ENCODE measurements at regions not wholly inside any gene's neighbourhood (a gene's known extent, or its start where the extent isn't known, plus 50 kb on each side); places are given as distances from the start of the nearest gene placed in this dataset.

- FAIRE-seq, result no peak
Observed at GRCh38 chr2:158905784-158906183, 62.7 kb upstream of the TANC1 start.

GRCh38 chr2:158907926-158908456, 60.4 kb upstream of the TANC1 start:
- Histone ChIP-seq H3K4me3 (no peak overlapping the region), H3K4me1 (no peaks in the 10 kb centered on the region), H3K27ac (no peak overlapping the region), H3K9me3 (no peaks in the 10 kb centered on the region), H3K4me2 (no peak overlapping the region)
- DNase-seq (ENCODE audit: low read depth in 1 of 2, low spot score in 1 of 2) (no peak), FAIRE-seq (no peak), ATAC-seq (no peak)
- ChIA-PET CTCF (interaction anchor here (2.2 kb wide), 1 partner anchor 211 kb away, joined by 11 read pairs; no protein-coding TSS in a partner anchor), POLR2A (interaction anchor here (0.7 kb wide), 1 partner anchor 707 kb away, joined by 7 read pairs; no protein-coding TSS in a partner anchor)
- 85% methylated on average over 2 of the region's 2 CpGs for WGBS (ENCODE audit: missing lambda C conversion rate)
- no peak for TF ChIP-seq NR3C1 (IDR thresholded peaks at IDR 0.05)

More at GRCh38 chr2:158905784-158906183, 62.7 kb upstream of the TANC1 start:
- Histone ChIP-seq H3K4me2 (no peak overlapping the region), H3K4me1 (no peaks in the 10 kb centered on the region), H3K27ac (no peak overlapping the region), H3K9me3 (no peaks in the 10 kb centered on the region), H3K4me3 (no peak overlapping the region)
- ATAC-seq, result no peak
- TF ChIP-seq EP300 (IDR thresholded peaks at IDR 0.05), result no peak
- DNase-seq (ENCODE audit: low read depth in 1 of 2, low spot score in 1 of 2), result no peak
- POLR2A ChIA-PET, result no interaction called here
- 45% methylated on average over 4 of the region's 4 CpGs for WGBS (ENCODE audit: missing lambda C conversion rate)
- CTCF ChIA-PET, result no interaction called here

GRCh38 chr2:158912112-158912511, 56.3 kb upstream of the TANC1 start:
- FAIRE-seq, result no peak
- DNase-seq (ENCODE audit: low read depth in 1 of 2, low spot score in 1 of 2), result no peak
- TF ChIP-seq HDAC2 (IDR thresholded peaks at IDR 0.05) (no peak), BCL3 (IDR thresholded peaks at IDR 0.05) (no peak), FOXS1 (CRISPR knock-in tag; IDR thresholded peaks at IDR 0.05) (no peak), ZSCAN20 (CRISPR knock-in tag; IDR thresholded peaks at IDR 0.05) (no peak), MAX (IDR thresholded peaks at IDR 0.05) (no peak), RAD21 (conservative IDR thresholded peaks at IDR 0.05 in 1 of 2, IDR thresholded peaks at IDR 0.05 in 1 of 2) (no peak)
- no peaks in the 10 kb centered on the region for H3K9me3 ChIP-seq
- no peak overlapping the region for H3K4me3 ChIP-seq
- no peak for ATAC-seq
- 58% methylated on average over 4 of the region's 4 CpGs for WGBS (ENCODE audit: missing lambda C conversion rate)
- H3K27ac ChIP-seq, result no peak overlapping the region
- H3K4me2 ChIP-seq, result no peak overlapping the region
- POLR2A ChIA-PET, result no interaction called here
- CTCF ChIA-PET, result interaction anchor here (0.6 to 2.7 kb wide), 6 partner anchors 9 to 207 kb away, joined by 3 to 9 read pairs (median 4); no protein-coding TSS in a partner anchor
- H3K4me1 ChIP-seq, result no peaks in the 10 kb centered on the region

GRCh38 chr2:158912765-158913164, 55.7 kb upstream of the TANC1 start:
- Histone ChIP-seq H3K27ac (no peak overlapping the region), H3K9me3 (no peaks in the 10 kb centered on the region), H3K4me1 (no peaks in the 10 kb centered on the region), H3K4me3 (no peak overlapping the region), H3K4me2 (no peak overlapping the region)
- ChIA-PET CTCF (interaction anchor here (0.6 to 2.7 kb wide), 5 partner anchors 9 to 884 kb away, joined by 3 to 9 read pairs (median 3); no protein-coding TSS in a partner anchor), POLR2A (no interaction called here)
- 80% methylated on average over 1 of the region's 1 CpG for WGBS (ENCODE audit: missing lambda C conversion rate)
- ATAC-seq, result no peak
- FAIRE-seq, result no peak
- DNase-seq (ENCODE audit: low read depth in 1 of 2, low spot score in 1 of 2), result no peak
- TF ChIP-seq CHD2 (IDR thresholded peaks at IDR 0.05; ENCODE audit: low read length, partially characterized antibody) (no peak), EHMT2 (IDR thresholded peaks at IDR 0.05; ENCODE audit: low read depth) (no peak), POLR2A (IDR thresholded peaks at IDR 0.05; ENCODE audit: low read length) (no peak), RNF2 (IDR thresholded peaks at IDR 0.05; ENCODE audit: borderline replicate concordance, low read depth) (no peak), MAZ (IDR thresholded peaks at IDR 0.05; ENCODE audit: borderline replicate concordance, low read depth, low read length) (no peak), JUN (IDR thresholded peaks at IDR 0.05) (no peak), POLR2AphosphoS2 (conservative IDR thresholded peaks at IDR 0.05; ENCODE audit: low read length) (no peak), HES2 (IDR thresholded peaks at IDR 0.05) (no peak), GATA3 (IDR thresholded peaks at IDR 0.05; ENCODE audit: borderline replicate concordance) (no peak), HOXB13 (CRISPR knock-in tag; IDR thresholded peaks at IDR 0.05; ENCODE audit: low read depth) (no peak), HOXB5 (CRISPR knock-in tag; IDR thresholded peaks at IDR 0.05) (no peak), NFE2L2 (conservative IDR thresholded peaks at IDR 0.05; ENCODE audit: low read length) (no peak), PBX3 (IDR thresholded peaks at IDR 0.05) (no peak), CBX2 (IDR thresholded peaks at IDR 0.05; ENCODE audit: borderline replicate concordance, low read depth) (no peak), REST (IDR thresholded peaks at IDR 0.05) (no peak), HEYL (CRISPR knock-in tag; IDR thresholded peaks at IDR 0.05) (no peak), CBX8 (IDR thresholded peaks at IDR 0.05) (no peak)

Measured in A549 (cell line).